Astrocyte of the cerebellum (primary cell): ENCODE measurements at regions not wholly inside any gene's neighbourhood (a gene's known extent, or its start where the extent isn't known, plus 50 kb on each side); places are given as distances from the start of the nearest gene placed in this dataset.
A peak's percentile ranks its signal among the peaks of the same experiment; 100 is the strongest.

Source experiments
- DNase-seq: peaks from one replicate; pipeline ENCODE4 v3.0.0-alpha.2; 2011; ENCODE audit warnings: low read depth
- H3K4me3 ChIP-seq: 2 replicates; pipeline ENCODE4 v1.5.1; 2011; ENCODE audit warnings: mild to moderate bottlenecking, low read depth, low read length, moderate library complexity
- CTCF ChIP-seq: IDR thresholded peaks from 2 replicates; pipeline ENCODE4 v1.5.1; 2012; ENCODE audit warnings: low read length, low read depth, moderate library complexity, mild to moderate bottlenecking; ENCODE audit errors: missing control alignments
- in situ Hi-C: cut with HindIII; loops from 2 replicates; pipeline ENCODE4 v1.10.0; 2017; ENCODE audit warnings: low sequenced_read_pairs

GRCh38 chr10:61343796-61344195 lies 109.4 kb downstream of the TMEM26 start:
- in situ Hi-C loops, result no loop called here
- H3K4me3 ChIP-seq, result no peak overlapping the region
- TF ChIP-seq CTCF, result no peak
- DNase-seq, result peak; percentile 2

DNA sequence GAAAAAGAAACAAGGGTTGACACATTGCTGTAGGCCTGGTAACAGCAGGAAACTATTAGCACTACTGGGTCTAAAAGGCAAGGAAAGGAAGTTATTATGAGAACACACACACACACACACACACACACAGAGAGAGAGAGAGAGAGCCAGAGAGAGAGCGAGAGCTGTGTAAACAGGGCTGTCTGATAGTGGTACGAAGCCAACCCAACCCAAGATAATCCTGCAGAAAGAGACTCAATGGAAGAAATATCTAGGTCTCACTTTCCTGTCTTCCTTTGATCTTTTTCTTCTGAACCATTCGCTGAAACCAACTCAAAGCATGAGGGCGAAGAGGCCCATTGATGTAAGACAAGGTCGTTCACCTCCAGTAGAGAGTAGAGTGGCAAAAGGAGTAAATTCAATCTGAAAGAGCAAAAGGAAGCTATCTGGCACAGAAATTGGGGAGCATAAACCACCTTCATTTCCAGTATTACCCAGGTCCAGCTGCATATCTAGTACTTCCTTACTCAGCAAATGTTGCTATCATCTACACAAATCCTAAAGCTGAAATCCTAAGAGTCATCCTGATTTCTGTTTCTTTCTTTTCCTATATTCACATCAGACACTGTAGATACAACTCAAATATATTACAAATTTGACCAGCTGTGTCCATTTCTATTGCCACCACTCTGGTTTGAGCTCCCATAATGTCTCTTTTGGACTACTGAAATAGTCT lies 110.2 kb downstream of the TMEM26 start:
- in situ Hi-C loops, result no loop called here
- no peak overlapping the region for H3K4me3 ChIP-seq
- TF ChIP-seq CTCF, result no peak
- no peak for DNase-seq

- no peak for TF ChIP-seq CTCF
- DNase-seq, result no peak
- in situ Hi-C loops, result no loop called here
- H3K4me3 ChIP-seq, result no peak overlapping the region
Measured at GRCh38 chr10:61341008-61341407, 112.2 kb downstream of the TMEM26 start.

DNA sequence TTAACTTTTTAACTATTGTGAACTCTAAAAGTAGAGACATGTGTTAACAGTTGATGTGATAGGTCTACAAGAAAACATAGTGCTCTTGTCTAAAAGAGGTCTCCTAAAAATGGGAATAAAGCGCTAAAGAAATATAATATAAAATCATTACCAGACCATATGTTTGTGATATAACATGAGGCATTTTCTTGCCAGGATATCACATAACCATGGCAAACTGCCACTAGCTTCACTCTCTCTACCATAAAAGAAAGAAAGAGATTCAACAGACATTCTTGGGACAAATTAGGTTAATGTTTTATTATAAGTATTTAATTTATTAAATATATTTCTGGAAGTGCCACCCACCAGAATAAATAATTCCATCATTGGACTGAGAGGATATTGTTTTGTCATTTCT lies 115.0 kb downstream of the TMEM26 start:
- in situ Hi-C loops, result no loop called here
- H3K4me3 ChIP-seq, result no peak overlapping the region
- no peak for TF ChIP-seq CTCF
- DNase-seq, result no peak

DNA sequence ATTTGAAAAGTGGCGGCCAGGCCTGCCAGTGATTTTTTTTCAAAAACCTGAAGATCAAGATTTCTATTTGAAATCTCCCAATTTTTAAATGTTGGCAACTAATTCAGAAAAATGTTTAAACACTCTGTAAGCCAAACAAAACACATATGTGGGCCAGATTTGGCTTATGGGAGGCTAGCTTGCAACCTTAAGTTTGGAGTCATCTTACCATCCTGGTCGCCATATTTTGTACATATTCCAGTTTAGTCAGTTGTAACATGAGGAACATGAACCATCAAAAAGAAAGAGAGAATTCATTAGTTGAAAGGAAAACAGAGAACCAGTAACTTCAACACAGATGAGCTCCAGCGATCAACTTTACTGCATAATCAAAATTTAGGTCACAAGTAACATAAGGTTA lies 115.4 kb downstream of the TMEM26 start:
- TF ChIP-seq CTCF, result no peak
- no peak overlapping the region for H3K4me3 ChIP-seq
- DNase-seq, result no peak
- in situ Hi-C loops, result no loop called here

GRCh38 chr10:61336831-61337230 lies 116.3 kb downstream of the TMEM26 start:
- H3K4me3 ChIP-seq, result no peak overlapping the region
- in situ Hi-C loops, result no loop called here
- TF ChIP-seq CTCF, result no peak
- no peak for DNase-seq

DNA sequence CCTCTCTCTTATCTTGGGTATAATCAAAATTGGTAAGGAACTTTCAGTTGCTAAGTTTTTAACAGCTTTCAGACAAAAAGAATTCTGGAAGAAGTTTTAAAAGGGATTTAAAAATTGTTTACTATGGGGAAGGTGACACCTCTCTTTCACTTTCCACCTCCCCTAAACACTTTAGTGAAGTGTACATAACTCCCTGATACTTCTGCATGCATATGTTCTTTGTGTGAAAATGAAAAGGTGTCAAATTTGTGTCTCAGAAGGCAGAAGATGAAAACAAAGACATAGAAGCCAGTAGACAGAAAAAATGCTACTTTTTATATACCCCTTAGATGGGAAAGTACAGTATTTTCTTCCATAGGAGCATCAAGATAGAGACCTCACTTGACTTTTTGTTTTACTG lies 117.8 kb downstream of the TMEM26 start:
- no peak for TF ChIP-seq CTCF
- DNase-seq, result no peak
- in situ Hi-C loops, result no loop called here
- H3K4me3 ChIP-seq, result no peak overlapping the region
